IMR-90 (cell line): ENCODE measurements at regions not wholly inside any gene's neighbourhood (a gene's known extent, or its start where the extent isn't known, plus 50 kb on each side); places are given as distances from the start of the nearest gene placed in this dataset.

Source experiments
- ATAC-seq: fragments of 200-7000 bp; cut with Tn5 transposase; 2 replicates; pipeline ENCODE4 v1.9.1; 2020; ENCODE audit warnings: low read depth, mild to moderate bottlenecking, moderate library complexity
- BruUV-seq: library from RNA; stranded (reverse); fragments of 400-500 nt; replicated peaks from 2 replicates; lab custom pipeline; 2021; lab: Mats Ljungman, UMichigan
- CTCF ChIA-PET: fragments of 300-600 bp; formaldehyde crosslinking; extraction: SDS; loops from one replicate; lab custom pipeline; 2021; ENCODE audit warnings: antibody characterized with exemption; lab: Yijun Ruan, JAX
- POLR2A ChIA-PET: fragments of 300-600 bp; sonication (Branson Sonifier 250); formaldehyde crosslinking; loops from one replicate; lab custom pipeline; 2022; ENCODE audit warnings: antibody characterized with exemption; ENCODE audit not compliant: unreplicated experiment; lab: Charles Lee
- DNase-seq: peaks from one replicate; pipeline ENCODE4 v3.0.0; 2013
- H2AFZ ChIP-seq: replicated peaks from 2 replicates; pipeline ENCODE3; 2013; ENCODE audit warnings: low read length, mild to moderate bottlenecking; ENCODE audit not compliant: poor library complexity
- H2AK5ac ChIP-seq: 2 replicates; pipeline ENCODE4 v1.6.1; 2013; ENCODE audit warnings: low read depth, low read length, inconsistent platforms
- H2AK9ac ChIP-seq: replicated peaks from 2 replicates; pipeline ENCODE3; 2013; ENCODE audit warnings: mild to moderate bottlenecking, low read depth, low read length, moderate library complexity; ENCODE audit not compliant: poor library complexity
- H2BK120ac ChIP-seq: 2 replicates; pipeline ENCODE4 v1.6.1; 2013; ENCODE audit warnings: low read depth, low read length, inconsistent platforms
- H2BK15ac ChIP-seq: 3 replicates; pipeline ENCODE4 v1.6.1; 2013; ENCODE audit warnings: low read depth, low read length, inconsistent platforms
- H2BK20ac ChIP-seq: 2 replicates; pipeline ENCODE4 v1.6.1; 2013; ENCODE audit warnings: low read depth, mild to moderate bottlenecking, inconsistent platforms, low read length, moderate library complexity
- H2BK5ac ChIP-seq: 2 replicates; pipeline ENCODE4 v1.6.1; 2013; ENCODE audit warnings: mild to moderate bottlenecking, low read depth, low read length, inconsistent platforms; ENCODE audit not compliant: poor library complexity, severe bottlenecking
- H3K14ac ChIP-seq: replicated peaks from 2 replicates; pipeline ENCODE4 v1.6.1; 2013; ENCODE audit warnings: low read depth, low read length, inconsistent platforms
- H3K18ac ChIP-seq: 2 replicates; pipeline ENCODE4 v1.6.1; 2013; ENCODE audit warnings: low read depth, low read length, control low read depth
- H3K23ac ChIP-seq: 2 replicates; pipeline ENCODE4 v1.6.1; 2013; ENCODE audit warnings: low read depth, low read length, inconsistent platforms
- H3K27ac ChIP-seq: 2 replicates; pipeline ENCODE4 v1.5.1; 2013; ENCODE audit warnings: mild to moderate bottlenecking, control low read depth, low read length; ENCODE audit not compliant: insufficient read depth
- H3K27me3 ChIP-seq: 2 replicates; pipeline ENCODE4 v1.6.1; 2013; ENCODE audit warnings: low read length; ENCODE audit not compliant: control insufficient read depth, insufficient read depth
- H3K36me3 ChIP-seq: 2 replicates; pipeline ENCODE4 v1.6.1; 2013; ENCODE audit warnings: low read length, mixed read lengths; ENCODE audit not compliant: control insufficient read depth, insufficient read depth
- H3K4ac ChIP-seq: 2 replicates; pipeline ENCODE4 v1.6.1; 2013; ENCODE audit warnings: low read depth, low read length, inconsistent platforms
- H3K4me1 ChIP-seq: 2 replicates; pipeline ENCODE4 v1.6.1; 2013; ENCODE audit warnings: low read length, mixed read lengths; ENCODE audit not compliant: control insufficient read depth, insufficient read depth
- H3K4me2 ChIP-seq: 2 replicates; pipeline ENCODE4 v1.6.1; 2013; ENCODE audit warnings: low read depth, mild to moderate bottlenecking, control low read depth, low read length, moderate library complexity
- H3K4me3 ChIP-seq: 2 replicates; pipeline ENCODE4 v1.5.1; 2013; ENCODE audit warnings: low read depth, mild to moderate bottlenecking, control low read depth, low read length, moderate library complexity; ENCODE audit not compliant: insufficient read depth
- H3K56ac ChIP-seq: 2 replicates; pipeline ENCODE4 v1.6.1; 2013; ENCODE audit warnings: low read length, inconsistent platforms; ENCODE audit not compliant: insufficient read depth; ENCODE audit errors: extremely low read depth
- H3K79me1 ChIP-seq, 2 experiments: 2 replicates each; pipeline ENCODE4 v1.6.1; 2013; ENCODE audit warnings: low read length in 2 of 2, inconsistent platforms in 1 of 2, low read depth in 1 of 2
- H3K9ac ChIP-seq: 2 replicates; pipeline ENCODE4 v1.6.1; 2013; ENCODE audit warnings: low read depth, low read length, control low read depth
- H3K9me1 ChIP-seq: 2 replicates; pipeline ENCODE4 v1.6.1; 2013; ENCODE audit warnings: low read length, inconsistent platforms; ENCODE audit not compliant: insufficient read depth
- H3K9me3 ChIP-seq: 2 replicates; pipeline ENCODE4 v1.6.1; 2013; ENCODE audit warnings: low read length; ENCODE audit not compliant: control insufficient read depth, insufficient read depth
- H4K20me1 ChIP-seq: 2 replicates; pipeline ENCODE4 v1.6.1; 2013; ENCODE audit warnings: low read length, inconsistent platforms; ENCODE audit not compliant: insufficient read depth
- H4K5ac ChIP-seq: 2 replicates; pipeline ENCODE4 v1.6.1; 2013; ENCODE audit warnings: mild to moderate bottlenecking, low read depth, low read length, control low read depth
- H4K8ac ChIP-seq, 2 experiments: 2 replicates each; pipeline ENCODE4 v1.6.1; 2013; ENCODE audit warnings: low read depth in 2 of 2, low read length in 2 of 2, control low read depth in 1 of 2, inconsistent platforms in 1 of 2
- H4K91ac ChIP-seq: 2 replicates; pipeline ENCODE4 v1.6.1; 2013; ENCODE audit warnings: low read depth, low read length, inconsistent platforms; ENCODE audit not compliant: insufficient read depth
- BHLHE40 ChIP-seq: fragments of 150-350 bp; IDR thresholded peaks from 2 replicates; pipeline ENCODE4 v1.6.1; 2016; ENCODE audit warnings: mild to moderate bottlenecking, low read depth, low read length
- CEBPB ChIP-seq: IDR thresholded peaks from 2 replicates; pipeline ENCODE4 v1.6.1; 2012; ENCODE audit warnings: low read depth, low read length, improper control_type of control experiment
- CHD1 ChIP-seq: IDR thresholded peaks from 2 replicates; pipeline ENCODE4 v1.6.1; 2012; ENCODE audit warnings: low read depth, low read length, improper control_type of control experiment
- CTCF ChIP-seq: conservative IDR thresholded peaks from 2 replicates; pipeline ENCODE4 v1.5.1; 2012; ENCODE audit warnings: mild to moderate bottlenecking, low read depth, low read length, improper control_type of control experiment
- ELK1 ChIP-seq: fragments of 150-350 bp; IDR thresholded peaks from 2 replicates; pipeline ENCODE4 v1.6.1; 2016; ENCODE audit warnings: low read depth, mild to moderate bottlenecking, low read length, moderate library complexity, borderline replicate concordance
- FOS ChIP-seq: fragments of 150-350 bp; IDR thresholded peaks from 2 replicates; pipeline ENCODE4 v1.6.1; 2016; ENCODE audit warnings: low read depth, low read length
- MAFK ChIP-seq: IDR thresholded peaks from 2 replicates; pipeline ENCODE4 v1.6.1; 2012; ENCODE audit warnings: low read depth, low read length, improper control_type of control experiment
- MAZ ChIP-seq: IDR thresholded peaks from 2 replicates; pipeline ENCODE4 v1.6.1; 2012; ENCODE audit warnings: low read depth, mild to moderate bottlenecking, low read length, improper control_type of control experiment, moderate library complexity, borderline replicate concordance
- MXI1 ChIP-seq: IDR thresholded peaks from 2 replicates; pipeline ENCODE4 v1.6.1; 2012; ENCODE audit warnings: low read depth, mild to moderate bottlenecking, low read length, moderate library complexity, borderline replicate concordance
- NFE2L2 ChIP-seq: fragments of 150-350 bp; IDR thresholded peaks from 2 replicates; pipeline ENCODE4 v1.6.1; 2016; ENCODE audit warnings: low read depth, mild to moderate bottlenecking, low read length
- POLR2A ChIP-seq: IDR thresholded peaks from 2 replicates; pipeline ENCODE4 v1.6.1; 2012; ENCODE audit warnings: mild to moderate bottlenecking, low read depth, low read length
- RAD21 ChIP-seq: IDR thresholded peaks from 2 replicates; pipeline ENCODE4 v1.6.1; 2012; ENCODE audit warnings: low read length, improper control_type of control experiment
- RCOR1 ChIP-seq: IDR thresholded peaks from 2 replicates; pipeline ENCODE4 v1.6.1; 2012; ENCODE audit warnings: mild to moderate bottlenecking, low read length, improper control_type of control experiment; ENCODE audit not compliant: insufficient replicate concordance
- RFX5 ChIP-seq: IDR thresholded peaks from 2 replicates; pipeline ENCODE4 v1.8.0; 2012; ENCODE audit warnings: low read depth, mild to moderate bottlenecking, low read length, moderate library complexity
- SMC3 ChIP-seq: fragments of 150-350 bp; IDR thresholded peaks from 2 replicates; pipeline ENCODE4 v1.6.1; 2016; ENCODE audit warnings: low read depth, mild to moderate bottlenecking, antibody characterized with exemption, low read length, moderate library complexity
- USF2 ChIP-seq: fragments of 150-350 bp; IDR thresholded peaks from 2 replicates; pipeline ENCODE4 v1.6.1; 2017; ENCODE audit warnings: mild to moderate bottlenecking, antibody characterized with exemption, low read length, low read depth
- WGBS, 2 experiments: methylation state at CpG; one replicate each; pipeline versions ENCODE4 v1.1.5 to v1.1.7; 2013; ENCODE audit warnings: missing lambda C conversion rate in 2 of 2; ENCODE audit not compliant: insufficient read length in 1 of 2; ENCODE audit errors: extremely low coverage in 2 of 2; 5-methylcytosine and 5-hydroxymethylcytosine counted together
- dilution Hi-C: fragments of 300-500 bp; cut with HindIII; formaldehyde crosslinking; loops from one replicate; pipeline ENCODE4 v1.14.3; 2018; ENCODE audit warnings: low sequenced_read_pairs; ENCODE audit not compliant: unreplicated experiment
- in situ Hi-C: fragments of 300-500 bp; cut with MboI; formaldehyde crosslinking; loops from 3 replicates; pipeline ENCODE4 v1.14.3; 2019; ENCODE audit warnings: low sequenced_read_pairs, inconsistent platforms, mixed read lengths
- intact Hi-C: fragments of 100-400 bp; cut with micrococcal nuclease; formaldehyde crosslinking; loops from 2 replicates; pipeline ENCODE4 v1.10.0; 2022

GRCh38 chr2:203586206-203586605, 51.1 kb upstream of the RAPH1 start:
- intact Hi-C loops = no loop called here
- H3K4me3 ChIP-seq = no peak overlapping the region
- no peak overlapping the region for H3K14ac ChIP-seq
- H3K4ac ChIP-seq = no peak overlapping the region
- BruUV-seq = no TSS peak
- no peak for ATAC-seq
- H3K27me3 ChIP-seq = no peaks in the 10 kb centered on the region
- H3K56ac ChIP-seq = no peak overlapping the region
- no peaks in the 10 kb centered on the region for H3K9me3 ChIP-seq
- H3K4me1 ChIP-seq = peaks cover 5% of the 10 kb centered on the region
- no peak overlapping the region for H4K8ac ChIP-seq
- H2AK9ac ChIP-seq = no peak overlapping the region
- H2BK5ac ChIP-seq = no peak overlapping the region
- no peak overlapping the region for H2AFZ ChIP-seq
- H3K4me2 ChIP-seq = no peak overlapping the region
- H4K91ac ChIP-seq = no peak overlapping the region
- no peak overlapping the region for H2BK20ac ChIP-seq
- TF ChIP-seq RAD21 (no peak), MXI1 (no peak), NFE2L2 (no peak), BHLHE40 (no peak), MAFK (no peak), CEBPB (no peak), RFX5 (no peak), CHD1 (no peak), CTCF (no peak), FOS (no peak), SMC3 (no peak), ELK1 (no peak), MAZ (no peak), POLR2A (no peak), RCOR1 (no peak), USF2 (no peak)
- no peak overlapping the region for H2AK5ac ChIP-seq
- no peak overlapping the region for H3K27ac ChIP-seq
- peaks cover 11% of the 10 kb centered on the region; the same call in 1 of the 2 replicates for H3K9me1 ChIP-seq
- no peak overlapping the region for H2BK15ac ChIP-seq
- ChIA-PET POLR2A (no interaction called here), CTCF (no interaction called here)
- H2BK120ac ChIP-seq = no peak overlapping the region
- no peak overlapping the region for H3K18ac ChIP-seq
- dilution Hi-C loops = no loop called here
- no peaks in the 10 kb centered on the region for H4K20me1 ChIP-seq
- no peaks in the 10 kb centered on the region for H3K36me3 ChIP-seq
- in situ Hi-C loops = no loop called here
- no CpG with 5 or more reads among the region's 6 CpGs for WGBS, 2 experiments
- H4K5ac ChIP-seq = no peak overlapping the region
- H3K9ac ChIP-seq = no peak overlapping the region
- DNase-seq = no peak
- no peak overlapping the region for H3K23ac ChIP-seq
- H3K79me1 ChIP-seq = no peaks in the 10 kb centered on the region
